Activated CD8-positive, alpha-beta T cell treated with anti-CD3 and anti-CD28 coated beads for 36 hours (primary cell): ENCODE measurements at regions not wholly inside any gene's neighbourhood (a gene's known extent, or its start where the extent isn't known, plus 50 kb on each side); places are given as distances from the start of the nearest gene placed in this dataset.

Source experiments
- ATAC-seq: fragments of 200-7000 bp; cut with Tn5 transposase; one replicate; pipeline ENCODE4 v1.10.0; 2021; ENCODE audit warnings: mild to moderate bottlenecking, moderate library complexity
- CTCF ChIA-PET: fragments of 350-600 bp; sonication (Branson Sonifier 250); formaldehyde crosslinking; loops from one replicate; lab custom pipeline; 2021; ENCODE audit warnings: antibody characterized with exemption; lab: Charles Lee
- POLR2A ChIA-PET: fragments of 350-600 bp; sonication (Branson Sonifier 250); formaldehyde crosslinking; loops from one replicate; lab custom pipeline; 2021; ENCODE audit warnings: antibody characterized with exemption; lab: Charles Lee
- DNase-seq: peaks from one replicate; pipeline ENCODE4 v3.0.0-alpha.2; 2020
- H3K27ac Mint-ChIP-seq: one replicate; pipeline ENCODE4 v1.8.0; 2021; ENCODE audit warnings: mild to moderate bottlenecking, mixed read lengths
- H3K27me3 Mint-ChIP-seq: one replicate; pipeline ENCODE4 v1.8.0; 2021; ENCODE audit warnings: mixed read lengths
- H3K36me3 Mint-ChIP-seq: one replicate; pipeline ENCODE4 v1.8.0; 2021; ENCODE audit warnings: low read depth, mixed read lengths
- H3K4me1 Mint-ChIP-seq: one replicate; pipeline ENCODE4 v1.8.0; 2021; ENCODE audit warnings: low read depth, mixed read lengths
- H3K4me3 Mint-ChIP-seq: one replicate; pipeline ENCODE4 v1.8.0; 2021; ENCODE audit warnings: mild to moderate bottlenecking, moderate library complexity, mixed read lengths
- H3K9me3 Mint-ChIP-seq: one replicate; pipeline ENCODE4 v1.8.0; 2021; ENCODE audit warnings: mixed read lengths
- intact Hi-C: fragments of 100-400 bp; cut with micrococcal nuclease; formaldehyde crosslinking; loops from one replicate; pipeline ENCODE4 v1.10.0; 2022
- TF ChIP-seq, protein P1 (sequence below): fragments of 200-600 bp; IDR thresholded peaks from one replicate; pipeline ENCODE4 v1.8.0; 2022; ENCODE audit warnings: antibody characterized with exemption, mild to moderate bottlenecking

DNA sequence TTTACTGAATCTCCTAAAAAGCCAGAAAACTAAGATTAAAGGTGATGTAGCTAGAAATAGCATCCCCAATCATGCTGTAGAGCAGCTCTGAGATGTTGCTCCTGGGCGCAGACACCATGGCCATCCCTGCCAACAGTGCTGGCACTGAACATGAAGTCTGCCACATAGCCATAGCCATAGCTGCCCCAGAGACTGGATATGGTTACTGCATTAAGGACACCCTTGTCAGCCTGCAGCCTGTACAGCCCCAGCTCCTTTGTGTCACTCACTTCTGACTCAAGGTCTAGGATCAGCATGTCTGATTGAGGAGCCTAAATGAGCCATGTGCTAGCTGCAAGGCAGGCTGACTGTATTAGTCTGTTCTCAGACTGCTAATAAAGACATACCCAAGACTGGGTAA, 284.6 kb downstream of the RPS24 start:
- ChIA-PET CTCF (no interaction called here), POLR2A (no interaction called here)
- H3K27ac Mint-ChIP-seq = no peak overlapping the region
- no peak for DNase-seq
- no peaks in the 10 kb centered on the region for H3K36me3 Mint-ChIP-seq
- H3K4me3 Mint-ChIP-seq = no peak overlapping the region
- H3K27me3 Mint-ChIP-seq = no peaks in the 10 kb centered on the region
- TF ChIP-seq, protein P1, sequence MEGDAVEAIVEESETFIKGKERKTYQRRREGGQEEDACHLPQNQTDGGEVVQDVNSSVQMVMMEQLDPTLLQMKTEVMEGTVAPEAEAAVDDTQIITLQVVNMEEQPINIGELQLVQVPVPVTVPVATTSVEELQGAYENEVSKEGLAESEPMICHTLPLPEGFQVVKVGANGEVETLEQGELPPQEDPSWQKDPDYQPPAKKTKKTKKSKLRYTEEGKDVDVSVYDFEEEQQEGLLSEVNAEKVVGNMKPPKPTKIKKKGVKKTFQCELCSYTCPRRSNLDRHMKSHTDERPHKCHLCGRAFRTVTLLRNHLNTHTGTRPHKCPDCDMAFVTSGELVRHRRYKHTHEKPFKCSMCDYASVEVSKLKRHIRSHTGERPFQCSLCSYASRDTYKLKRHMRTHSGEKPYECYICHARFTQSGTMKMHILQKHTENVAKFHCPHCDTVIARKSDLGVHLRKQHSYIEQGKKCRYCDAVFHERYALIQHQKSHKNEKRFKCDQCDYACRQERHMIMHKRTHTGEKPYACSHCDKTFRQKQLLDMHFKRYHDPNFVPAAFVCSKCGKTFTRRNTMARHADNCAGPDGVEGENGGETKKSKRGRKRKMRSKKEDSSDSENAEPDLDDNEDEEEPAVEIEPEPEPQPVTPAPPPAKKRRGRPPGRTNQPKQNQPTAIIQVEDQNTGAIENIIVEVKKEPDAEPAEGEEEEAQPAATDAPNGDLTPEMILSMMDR = no peak
- ATAC-seq = no peak
- intact Hi-C loops = no loop called here
- no peaks in the 10 kb centered on the region for H3K9me3 Mint-ChIP-seq
- H3K4me1 Mint-ChIP-seq = peaks cover 9% of the 10 kb centered on the region

- Mint-ChIP-seq H3K36me3 (no peaks in the 10 kb centered on the region), H3K4me1 (peaks cover 10% of the 10 kb centered on the region), H3K9me3 (no peaks in the 10 kb centered on the region), H3K27ac (no peak overlapping the region), H3K27me3 (no peaks in the 10 kb centered on the region), H3K4me3 (no peak overlapping the region)
- no peak for ATAC-seq
- intact Hi-C loops = no loop called here
- no peak for DNase-seq
- CTCF ChIA-PET = no interaction called here
- POLR2A ChIA-PET = no interaction called here
- TF ChIP-seq, protein P1 = no peak
Measured at GRCh38 chr10:78319371-78319770, 285.7 kb downstream of the RPS24 start.

DNA sequence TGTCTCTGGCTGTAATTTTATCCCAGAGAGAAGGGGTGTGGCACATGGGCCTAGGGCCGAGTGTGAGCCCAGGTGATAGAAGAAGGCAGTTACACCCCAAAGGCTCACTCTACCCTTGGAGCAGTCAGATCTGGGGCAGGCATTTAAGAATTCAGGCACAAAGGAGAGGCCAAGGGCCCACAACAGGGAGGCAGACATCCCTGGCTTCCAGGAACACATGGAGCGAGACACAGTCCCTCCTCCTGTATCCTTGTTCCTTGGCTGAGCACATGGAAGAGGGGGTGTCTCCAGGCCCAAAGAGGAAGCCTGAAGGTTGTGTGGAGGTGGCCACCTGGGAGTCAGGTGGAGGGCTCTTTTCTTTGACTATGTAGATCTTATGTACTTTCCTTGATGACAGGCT, 286.2 kb downstream of the RPS24 start:
- no peak for ATAC-seq
- Mint-ChIP-seq H3K4me3 (no peak overlapping the region), H3K27me3 (no peaks in the 10 kb centered on the region), H3K9me3 (no peaks in the 10 kb centered on the region), H3K4me1 (peaks cover 10% of the 10 kb centered on the region), H3K27ac (peak overlapping the region; percentile 61), H3K36me3 (no peaks in the 10 kb centered on the region)
- intact Hi-C loops = no loop called here
- DNase-seq = no peak
- POLR2A ChIA-PET = no interaction called here
- TF ChIP-seq, protein P1 = no peak
- CTCF ChIA-PET = interaction anchor here (1.5 kb wide), 1 partner anchor 272 kb away, joined by 3 read pairs; no protein-coding TSS in a partner anchor

DNA sequence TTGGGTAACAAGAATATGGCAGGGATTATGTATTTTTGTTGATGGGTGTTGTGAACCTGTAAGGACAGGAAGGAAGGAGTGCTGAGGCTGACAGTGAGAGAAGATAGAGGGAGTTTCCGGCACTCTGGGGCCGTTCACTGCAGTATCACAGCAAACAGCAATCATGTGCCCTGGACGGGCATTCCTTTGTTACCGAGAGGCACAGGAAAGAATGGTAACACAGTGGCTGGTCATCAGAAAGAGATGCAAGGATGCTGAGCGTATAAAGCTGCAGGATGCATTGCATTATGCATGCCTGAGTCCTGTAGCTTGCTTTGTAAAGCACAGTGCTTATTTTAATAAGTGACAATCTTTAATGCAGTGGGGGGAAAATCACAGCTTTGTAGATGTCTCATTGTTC, 286.8 kb downstream of the RPS24 start:
- ChIA-PET CTCF (interaction anchor here (1.5 kb wide), 1 partner anchor 273 kb away, joined by 3 read pairs; no protein-coding TSS in a partner anchor), POLR2A (no interaction called here)
- H3K27ac Mint-ChIP-seq = peak overlapping the region; percentile 61
- H3K9me3 Mint-ChIP-seq = peaks cover 5% of the 10 kb centered on the region
- H3K36me3 Mint-ChIP-seq = no peaks in the 10 kb centered on the region
- intact Hi-C loops = no loop called here
- DNase-seq = no peak
- H3K4me1 Mint-ChIP-seq = peaks cover 10% of the 10 kb centered on the region
- peak; percentile 51 for ATAC-seq
- TF ChIP-seq, protein P1 = no peak
- no peak overlapping the region for H3K4me3 Mint-ChIP-seq
- H3K27me3 Mint-ChIP-seq = no peaks in the 10 kb centered on the region

GRCh38 chr10:78321000-78321399, 287.3 kb downstream of the RPS24 start:
- H3K27ac Mint-ChIP-seq = peak overlapping the region; percentile 7
- TF ChIP-seq, protein P1 = no peak
- DNase-seq (no peak), ATAC-seq (no peak)
- intact Hi-C loops = no loop called here
- POLR2A ChIA-PET = no interaction called here
- H3K36me3 Mint-ChIP-seq = no peaks in the 10 kb centered on the region
- H3K4me1 Mint-ChIP-seq = peaks cover 10% of the 10 kb centered on the region
- CTCF ChIA-PET = interaction anchor here (1.5 kb wide), 1 partner anchor 273 kb away, joined by 3 read pairs; no protein-coding TSS in a partner anchor
- no peak overlapping the region for H3K4me3 Mint-ChIP-seq
- H3K9me3 Mint-ChIP-seq = peaks cover 10% of the 10 kb centered on the region
- no peaks in the 10 kb centered on the region for H3K27me3 Mint-ChIP-seq
